Rectal smooth muscle tissue (tissue), 1 donor: ENCODE measurements at regions not wholly inside any gene's neighbourhood (a gene's known extent, or its start where the extent isn't known, plus 50 kb on each side); places are given as distances from the start of the nearest gene placed in this dataset.
"Not testable (repeated sequence)": the region's sequence is repeated elsewhere in the genome, so short reads cannot be mapped to it uniquely, and the experiment has no call there.

ENCODE experiments used
- H3K27ac ChIP-seq: one replicate; pipeline ENCODE4 v1.7.0; 2013; ENCODE audit warnings: low read depth, low read length, inconsistent platforms
- H3K27me3 ChIP-seq: one replicate; pipeline ENCODE4 v1.7.0; 2013; ENCODE audit warnings: low read length; ENCODE audit not compliant: control insufficient read depth, insufficient read depth
- H3K36me3 ChIP-seq: one replicate; pipeline ENCODE4 v1.7.0; 2013; ENCODE audit warnings: low read length; ENCODE audit not compliant: control insufficient read depth, insufficient read depth
- H3K4me1 ChIP-seq: one replicate; pipeline ENCODE4 v1.7.0; 2013; ENCODE audit warnings: low read length; ENCODE audit not compliant: control insufficient read depth, insufficient read depth
- H3K4me3 ChIP-seq: one replicate; pipeline ENCODE4 v1.7.0; 2013; ENCODE audit warnings: low read length
- H3K9ac ChIP-seq: one replicate; pipeline ENCODE4 v1.7.0; 2013; ENCODE audit warnings: low read length

- Histone ChIP-seq H3K27me3 (no peaks in the 10 kb centered on the region), H3K27ac (no peak overlapping the region), H3K4me1 (no peaks in the 10 kb centered on the region), H3K9ac (no peak overlapping the region), H3K36me3 (no peaks in the 10 kb centered on the region), H3K4me3 (no peak overlapping the region)
Observed at GRCh38 chr10:5268743-5269142, 72.1 kb downstream of the AKR1C4 start.

GRCh38 chr10:5269791-5270190, 73.2 kb downstream of the AKR1C4 start:
- no peaks in the 10 kb centered on the region for H3K36me3 ChIP-seq
- no peak overlapping the region for H3K4me3 ChIP-seq
- no peaks in the 10 kb centered on the region for H3K27me3 ChIP-seq
- H3K27ac ChIP-seq = no peak overlapping the region
- no peak overlapping the region for H3K9ac ChIP-seq
- H3K4me1 ChIP-seq = no peaks in the 10 kb centered on the region

GRCh38 chr10:5271526-5271925, 74.9 kb downstream of the AKR1C4 start:
- Histone ChIP-seq H3K27ac (no peak overlapping the region), H3K4me1 (no peaks in the 10 kb centered on the region), H3K27me3 (no peaks in the 10 kb centered on the region), H3K36me3 (no peaks in the 10 kb centered on the region), H3K4me3 (no peak overlapping the region), H3K9ac (no peak overlapping the region)

GRCh38 chr10:5272065-5272803, 75.6 kb downstream of the AKR1C4 start:
- H3K4me3 ChIP-seq = no peak overlapping the region
- no peaks in the 10 kb centered on the region for H3K27me3 ChIP-seq
- no peak overlapping the region for H3K9ac ChIP-seq
- H3K36me3 ChIP-seq = no peaks in the 10 kb centered on the region
- no peak overlapping the region for H3K27ac ChIP-seq
- H3K4me1 ChIP-seq = no peaks in the 10 kb centered on the region

- Histone ChIP-seq H3K27ac (no peak overlapping the region), H3K4me1 (no peaks in the 10 kb centered on the region), H3K27me3 (no peaks in the 10 kb centered on the region)
Observed at GRCh38 chr10:5274795-5275194, 78.2 kb downstream of the AKR1C4 start.

GRCh38 chr10:5281356-5281755, 83.4 kb upstream of the UCN3 start:
- H3K4me1 ChIP-seq = no peaks in the 10 kb centered on the region
- H3K4me3 ChIP-seq = no peak overlapping the region
- H3K9ac ChIP-seq = no peak overlapping the region
- no peak overlapping the region for H3K27ac ChIP-seq
- H3K27me3 ChIP-seq = no peaks in the 10 kb centered on the region
- H3K36me3 ChIP-seq = no peaks in the 10 kb centered on the region

More at GRCh38 chr10:5274795-5275194, 78.2 kb downstream of the AKR1C4 start:
- H3K36me3 ChIP-seq = no peaks in the 10 kb centered on the region
- no peak overlapping the region for H3K4me3 ChIP-seq
- H3K9ac ChIP-seq = no peak overlapping the region

- no peaks in the 10 kb centered on the region for H3K4me1 ChIP-seq
- no peak overlapping the region for H3K9ac ChIP-seq
- no peak overlapping the region for H3K27ac ChIP-seq
- H3K4me3 ChIP-seq = no peak overlapping the region
- H3K27me3 ChIP-seq = no peaks in the 10 kb centered on the region
- no peaks in the 10 kb centered on the region for H3K36me3 ChIP-seq
Observed at GRCh38 chr10:5282137-5282536, 82.6 kb upstream of the UCN3 start.

- no peak overlapping the region for H3K27ac ChIP-seq
- no peak overlapping the region for H3K9ac ChIP-seq
- H3K36me3 ChIP-seq = no peaks in the 10 kb centered on the region
- H3K27me3 ChIP-seq = no peaks in the 10 kb centered on the region
- H3K4me3 ChIP-seq = no peak overlapping the region
- H3K4me1 ChIP-seq = no peaks in the 10 kb centered on the region
Observed at GRCh38 chr10:5283305-5284158, 81.2 kb upstream of the UCN3 start.

GRCh38 chr10:5284311-5285057, 80.3 kb upstream of the UCN3 start:
- Histone ChIP-seq H3K4me3 (no peak overlapping the region), H3K36me3 (no peaks in the 10 kb centered on the region), H3K27ac (no peak overlapping the region), H3K9ac (no peak overlapping the region), H3K27me3 (no peaks in the 10 kb centered on the region), H3K4me1 (no peaks in the 10 kb centered on the region)

GRCh38 chr10:5285186-5285585, 79.6 kb upstream of the UCN3 start:
- Histone ChIP-seq H3K27ac (no peak overlapping the region), H3K9ac (no peak overlapping the region)

GRCh38 chr10:5288359-5288758, 76.4 kb upstream of the UCN3 start:
- no peak overlapping the region for H3K9ac ChIP-seq
- no peaks in the 10 kb centered on the region for H3K27me3 ChIP-seq
- H3K36me3 ChIP-seq = no peaks in the 10 kb centered on the region
- no peak overlapping the region for H3K27ac ChIP-seq
- H3K4me1 ChIP-seq = peaks cover 3% of the 10 kb centered on the region
- no peak overlapping the region for H3K4me3 ChIP-seq

More at GRCh38 chr10:5285186-5285585, 79.6 kb upstream of the UCN3 start:
- H3K4me3 ChIP-seq = no peak overlapping the region
- no peaks in the 10 kb centered on the region for H3K4me1 ChIP-seq
- no peaks in the 10 kb centered on the region for H3K36me3 ChIP-seq
- H3K27me3 ChIP-seq = no peaks in the 10 kb centered on the region

- H3K4me1 ChIP-seq, H3K9ac ChIP-seq, H3K4me3 ChIP-seq, H3K27ac ChIP-seq, H3K27me3 ChIP-seq, H3K36me3 ChIP-seq: not testable (repeated sequence)
Observed at GRCh38 chr10:5289228-5289627, 75.5 kb upstream of the UCN3 start.
